Lung (tissue), 11 donors: ENCODE measurements at regions not wholly inside any gene's neighbourhood (a gene's known extent, or its start where the extent isn't known, plus 50 kb on each side); places are given as distances from the start of the nearest gene placed in this dataset.

Source experiments
- ATAC-seq: fragments of 200-7000 bp; cut with Tn5 transposase; one replicate; pipeline ENCODE4 v1.9.1; 2020; ENCODE audit warnings: moderate number of reproducible peaks; ENCODE audit not compliant: insufficient read depth, low FRiP score
- DNase-seq, 3 donors: peaks; one replicate each; pipeline ENCODE4 v3.0.0-alpha.2; 2013 to 2017
- H3K27ac ChIP-seq, 2 donors: one replicate each; pipeline ENCODE4 v1.5.1; 2013; ENCODE audit warnings: mild to moderate bottlenecking in 2 of 2, moderate library complexity in 2 of 2, control low read depth in 1 of 2, inconsistent platforms in 1 of 2, low read depth in 1 of 2, low read length in 1 of 2
- H3K27me3 ChIP-seq, 3 donors: one replicate each; pipeline ENCODE4 v1.5.1; 2013; ENCODE audit warnings: low read length in 2 of 3; ENCODE audit not compliant: control insufficient read depth in 3 of 3, insufficient read depth in 3 of 3
- H3K36me3 ChIP-seq, 4 donors: one replicate each; pipeline ENCODE4 v1.5.1; 2013; ENCODE audit warnings: low read length in 4 of 4, mild to moderate bottlenecking in 1 of 4, moderate library complexity in 1 of 4; ENCODE audit not compliant: control insufficient read depth in 4 of 4, insufficient read depth in 4 of 4
- H3K4me1 ChIP-seq, 5 donors: one replicate each; pipeline ENCODE4 v1.5.1; 2013; ENCODE audit warnings: low read length in 5 of 5, mild to moderate bottlenecking in 2 of 5, moderate library complexity in 1 of 5; ENCODE audit not compliant: control insufficient read depth in 5 of 5, insufficient read depth in 5 of 5
- H3K4me3 ChIP-seq: one replicate; pipeline ENCODE4 v1.5.1; 2013; ENCODE audit warnings: mild to moderate bottlenecking, control low read depth, moderate library complexity
- H3K9ac ChIP-seq, 2 donors: one replicate each; pipeline ENCODE4 v1.5.1; 2013; ENCODE audit warnings: low read length in 2 of 2, control low read depth in 1 of 2; ENCODE audit not compliant: insufficient read depth in 1 of 2
- H3K9me3 ChIP-seq, 4 donors: one replicate each; pipeline ENCODE4 v1.5.1; 2013; ENCODE audit warnings: low read length in 3 of 4, mild to moderate bottlenecking in 1 of 4, moderate library complexity in 1 of 4; ENCODE audit not compliant: control insufficient read depth in 4 of 4, insufficient read depth in 3 of 4
- WGBS, 2 donors: extraction: QIAGEN DNeasy Blood & Tissue Kit; methylation state at CpG; one replicate each; pipeline ENCODE4 v1.1.7; 2013; 5-methylcytosine and 5-hydroxymethylcytosine counted together
- TF ChIP-seq, protein P1 (sequence below): IDR thresholded peaks from 2 replicates; pipeline ENCODE4 v1.5.1; 2012; ENCODE audit warnings: mild to moderate bottlenecking; ENCODE audit errors: control extremely low read depth, extremely low read depth
- donor health status: control.
- donor health status: control.
- donor health status: Bipolar disorder and iron deficiency.
- donor health status: healthy.
- donor health status: DM: yes; HTN: yes; CAD: no.

DNA sequence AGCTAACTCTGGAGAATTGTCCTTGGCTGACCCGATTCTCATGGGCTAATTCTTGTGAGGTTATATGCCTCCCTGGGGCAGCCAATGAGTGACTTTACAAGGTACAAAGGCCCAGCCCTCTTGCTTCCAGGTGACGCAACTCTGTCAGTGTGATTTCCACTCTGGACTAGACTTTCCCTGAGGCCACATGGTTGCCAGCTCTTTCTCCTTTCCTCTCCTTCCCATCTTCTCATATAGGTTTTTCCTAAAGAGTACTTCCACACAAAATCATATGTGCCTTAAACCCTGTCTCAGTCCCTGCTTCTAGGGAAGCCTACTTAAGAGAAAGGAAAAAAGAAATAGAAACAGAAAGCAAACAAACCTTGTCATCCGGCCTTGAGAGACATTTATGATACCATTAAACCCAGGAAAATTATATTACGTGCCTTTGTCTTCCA lies 226.2 kb upstream of the ZSWIM2 start:
- H3K4me1 ChIP-seq: no peaks in the 10 kb centered on the region
- H3K9ac ChIP-seq: no peak overlapping the region
- H3K27me3 ChIP-seq: no peaks in the 10 kb centered on the region
- TF ChIP-seq, protein P1, sequence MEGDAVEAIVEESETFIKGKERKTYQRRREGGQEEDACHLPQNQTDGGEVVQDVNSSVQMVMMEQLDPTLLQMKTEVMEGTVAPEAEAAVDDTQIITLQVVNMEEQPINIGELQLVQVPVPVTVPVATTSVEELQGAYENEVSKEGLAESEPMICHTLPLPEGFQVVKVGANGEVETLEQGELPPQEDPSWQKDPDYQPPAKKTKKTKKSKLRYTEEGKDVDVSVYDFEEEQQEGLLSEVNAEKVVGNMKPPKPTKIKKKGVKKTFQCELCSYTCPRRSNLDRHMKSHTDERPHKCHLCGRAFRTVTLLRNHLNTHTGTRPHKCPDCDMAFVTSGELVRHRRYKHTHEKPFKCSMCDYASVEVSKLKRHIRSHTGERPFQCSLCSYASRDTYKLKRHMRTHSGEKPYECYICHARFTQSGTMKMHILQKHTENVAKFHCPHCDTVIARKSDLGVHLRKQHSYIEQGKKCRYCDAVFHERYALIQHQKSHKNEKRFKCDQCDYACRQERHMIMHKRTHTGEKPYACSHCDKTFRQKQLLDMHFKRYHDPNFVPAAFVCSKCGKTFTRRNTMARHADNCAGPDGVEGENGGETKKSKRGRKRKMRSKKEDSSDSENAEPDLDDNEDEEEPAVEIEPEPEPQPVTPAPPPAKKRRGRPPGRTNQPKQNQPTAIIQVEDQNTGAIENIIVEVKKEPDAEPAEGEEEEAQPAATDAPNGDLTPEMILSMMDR: no peak
- WGBS, 2 donors: 75 to 83% methylated on average over 4 of the region's 4 CpGs
- peaks cover 0 to 4% (median under 1%) of the 10 kb centered on the region in 4 donors for H3K9me3 ChIP-seq
- H3K36me3 ChIP-seq: no peaks in the 10 kb centered on the region
- no peak overlapping the region for H3K27ac ChIP-seq
- no peak overlapping the region for H3K4me3 ChIP-seq
- DNase-seq: no peak
- no peak for ATAC-seq

DNA sequence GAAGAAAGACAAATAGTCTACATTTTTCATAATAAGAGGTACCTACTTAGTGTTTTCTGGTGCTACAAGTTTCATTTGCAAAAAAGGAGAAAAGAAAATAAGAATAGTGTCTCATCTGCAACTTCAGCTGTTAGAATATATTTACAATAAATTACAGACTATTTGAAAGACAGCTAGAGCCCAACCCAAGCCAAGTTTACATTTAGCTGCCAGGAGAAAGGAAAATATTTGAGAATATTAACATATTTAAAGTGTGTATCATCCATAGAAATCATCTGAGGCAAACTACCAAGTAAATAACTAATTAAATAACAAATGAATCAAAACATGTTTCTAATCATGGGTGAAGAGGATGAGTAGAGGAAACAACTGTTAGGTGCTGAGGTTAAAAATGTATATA lies 209.2 kb upstream of the ZSWIM2 start:
- no peak overlapping the region for H3K4me3 ChIP-seq
- no peaks in the 10 kb centered on the region for H3K27me3 ChIP-seq
- DNase-seq: peak in 1 of 3 donors; percentile 2
- ATAC-seq: no peak
- peaks cover 0 to 3% (median 0%) of the 10 kb centered on the region in 4 donors for H3K9me3 ChIP-seq
- TF ChIP-seq, protein P1: no peak
- no peaks in the 10 kb centered on the region for H3K36me3 ChIP-seq
- H3K9ac ChIP-seq: no peak overlapping the region
- H3K4me1 ChIP-seq: no peaks in the 10 kb centered on the region
- no peak overlapping the region for H3K27ac ChIP-seq

DNA sequence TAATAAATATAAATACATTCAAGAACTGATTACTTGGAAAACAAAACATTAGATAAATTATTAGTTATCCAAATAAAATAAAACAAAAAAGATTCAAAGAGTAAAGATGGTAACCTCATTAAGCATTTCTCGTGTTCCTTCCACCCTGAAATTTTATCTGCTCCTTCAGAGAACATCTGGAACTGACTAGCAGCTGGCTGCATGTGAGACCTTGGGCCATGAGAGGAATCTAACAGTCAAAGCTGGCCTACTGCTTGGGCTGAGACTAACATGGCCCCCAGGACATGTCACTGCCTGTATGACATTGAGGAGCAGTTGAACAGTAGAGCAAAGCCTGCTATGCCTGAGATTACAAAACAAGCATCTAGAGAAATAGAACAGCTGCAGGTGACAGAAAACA lies 208.5 kb upstream of the ZSWIM2 start:
- ATAC-seq: no peak
- Histone ChIP-seq H3K4me3 (no peak overlapping the region), H3K4me1 (no peaks in the 10 kb centered on the region), H3K9ac (no peak overlapping the region), H3K27me3 (no peaks in the 10 kb centered on the region), H3K9me3 (peaks cover 0 to 3% (median 0%) of the 10 kb centered on the region in 4 donors), H3K36me3 (no peaks in the 10 kb centered on the region), H3K27ac (no peak overlapping the region)
- WGBS, 2 donors: 83 to 88% methylated on average over 1 of the region's 1 CpG
- DNase-seq: no peak
- TF ChIP-seq, protein P1: no peak
